Smooth muscle cell (in vitro differentiated cells): ENCODE measurements at regions not wholly inside any gene's neighbourhood (a gene's known extent, or its start where the extent isn't known, plus 50 kb on each side); places are given as distances from the start of the nearest gene placed in this dataset.

ENCODE experiments used
- DNase-seq: peaks from one replicate; lab custom pipeline; 2025; ENCODE audit not compliant: unreplicated experiment; lab: John Stamatoyannopoulos, UW
- H2AFZ ChIP-seq: fragments of 200-600 bp; sonication (generic); 2 replicates; pipeline ENCODE4 v1.6.0; 2016; ENCODE audit warnings: antibody characterized with exemption, low read depth, mild to moderate bottlenecking
- H3F3A ChIP-seq: fragments of 200-600 bp; sonication (generic); 2 replicates; pipeline ENCODE4 v1.6.0; 2017; ENCODE audit warnings: antibody characterized with exemption, low read depth
- H3K27ac ChIP-seq: fragments of 200-600 bp; sonication (generic); 2 replicates; pipeline ENCODE4 v1.5.1; 2016; ENCODE audit warnings: low read depth, mild to moderate bottlenecking
- H3K27me3 ChIP-seq: fragments of 200-600 bp; sonication (generic); 2 replicates; pipeline ENCODE4 v1.6.1; 2016; ENCODE audit warnings: low read depth, mild to moderate bottlenecking
- H3K36me3 ChIP-seq: fragments of 200-600 bp; sonication (generic); 2 replicates; pipeline ENCODE4 v1.5.1; 2016; ENCODE audit warnings: low read depth
- H3K4me1 ChIP-seq: fragments of 200-600 bp; sonication (generic); 2 replicates; pipeline ENCODE4 v1.5.1; 2016; ENCODE audit warnings: low read depth
- H3K4me2 ChIP-seq: fragments of 200-600 bp; sonication (generic); 2 replicates; pipeline ENCODE4 v1.6.0; 2016; ENCODE audit warnings: mild to moderate bottlenecking
- H3K4me3 ChIP-seq: fragments of 200-600 bp; sonication (generic); 2 replicates; pipeline ENCODE4 v1.5.1; 2016; ENCODE audit warnings: mild to moderate bottlenecking
- H3K79me2 ChIP-seq: fragments of 200-600 bp; sonication (generic); 2 replicates; pipeline ENCODE4 v1.6.0; 2016; ENCODE audit warnings: low read depth, mild to moderate bottlenecking
- H3K9ac ChIP-seq: fragments of 200-600 bp; sonication (generic); 2 replicates; pipeline ENCODE4 v1.6.0; 2016; ENCODE audit warnings: low read depth
- H3K9me3 ChIP-seq: fragments of 200-600 bp; sonication (generic); replicated peaks from 2 replicates; pipeline ENCODE4 v1.5.1; 2016; ENCODE audit warnings: low read depth
- H4K20me1 ChIP-seq: fragments of 200-600 bp; sonication (generic); 2 replicates; pipeline ENCODE4 v1.6.0; 2016; ENCODE audit warnings: low read depth
- WGBS: methylation state at CpG from one replicate; pipeline ENCODE4 v1.1.7; 2016; ENCODE audit warnings: low lambda C conversion rate; 5-methylcytosine and 5-hydroxymethylcytosine counted together
- TF ChIP-seq, protein P1 (sequence below): fragments of 200-600 bp; sonication (generic); IDR thresholded peaks from 2 replicates; pipeline ENCODE4 v1.5.1; 2017; ENCODE audit warnings: borderline replicate concordance, mild to moderate bottlenecking, antibody characterized with exemption; ENCODE audit not compliant: insufficient read depth, poor library complexity, severe bottlenecking

DNA sequence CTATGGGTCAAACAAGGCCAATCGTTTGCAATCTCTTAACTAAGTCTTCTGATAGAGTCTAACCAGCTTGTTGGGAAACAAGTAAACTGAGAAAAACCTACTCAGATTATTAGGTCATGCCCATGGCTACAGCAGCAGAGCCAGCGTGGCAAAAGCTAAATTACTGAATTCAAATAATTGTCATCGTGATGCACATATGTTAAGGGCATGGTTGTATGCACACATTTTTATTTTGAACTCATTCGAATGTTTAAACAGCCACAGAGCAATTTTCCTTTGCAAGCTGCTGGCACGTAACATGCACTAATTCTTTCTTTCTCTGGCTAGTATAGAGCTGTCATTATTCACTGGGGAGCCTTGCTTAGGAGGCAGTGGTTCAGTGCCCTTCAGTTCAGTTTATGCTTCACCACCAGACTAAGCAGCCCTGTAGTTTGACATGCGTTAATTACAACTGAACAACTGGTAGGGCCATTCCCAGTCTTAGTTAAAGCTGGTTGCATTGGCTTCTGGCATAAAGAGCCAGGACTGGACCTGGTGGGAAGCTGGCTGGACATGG is 396.4 kb downstream of the METTL15 start:
- H4K20me1 ChIP-seq = no peaks in the 10 kb centered on the region
- H3K9ac ChIP-seq = no peak overlapping the region
- H3K27ac ChIP-seq = no peak overlapping the region
- no peak overlapping the region for H3K4me2 ChIP-seq
- DNase-seq = no peak
- H2AFZ ChIP-seq = no peak overlapping the region
- H3K79me2 ChIP-seq = no peaks in the 10 kb centered on the region
- no peak overlapping the region for H3K4me3 ChIP-seq
- H3F3A ChIP-seq = no peaks in the 10 kb centered on the region
- H3K9me3 ChIP-seq = no peaks in the 10 kb centered on the region
- no peaks in the 10 kb centered on the region for H3K4me1 ChIP-seq
- 80% methylated on average over 6 of the region's 6 CpGs for WGBS
- no peaks in the 10 kb centered on the region for H3K27me3 ChIP-seq
- no peaks in the 10 kb centered on the region for H3K36me3 ChIP-seq
- TF ChIP-seq, protein P1, sequence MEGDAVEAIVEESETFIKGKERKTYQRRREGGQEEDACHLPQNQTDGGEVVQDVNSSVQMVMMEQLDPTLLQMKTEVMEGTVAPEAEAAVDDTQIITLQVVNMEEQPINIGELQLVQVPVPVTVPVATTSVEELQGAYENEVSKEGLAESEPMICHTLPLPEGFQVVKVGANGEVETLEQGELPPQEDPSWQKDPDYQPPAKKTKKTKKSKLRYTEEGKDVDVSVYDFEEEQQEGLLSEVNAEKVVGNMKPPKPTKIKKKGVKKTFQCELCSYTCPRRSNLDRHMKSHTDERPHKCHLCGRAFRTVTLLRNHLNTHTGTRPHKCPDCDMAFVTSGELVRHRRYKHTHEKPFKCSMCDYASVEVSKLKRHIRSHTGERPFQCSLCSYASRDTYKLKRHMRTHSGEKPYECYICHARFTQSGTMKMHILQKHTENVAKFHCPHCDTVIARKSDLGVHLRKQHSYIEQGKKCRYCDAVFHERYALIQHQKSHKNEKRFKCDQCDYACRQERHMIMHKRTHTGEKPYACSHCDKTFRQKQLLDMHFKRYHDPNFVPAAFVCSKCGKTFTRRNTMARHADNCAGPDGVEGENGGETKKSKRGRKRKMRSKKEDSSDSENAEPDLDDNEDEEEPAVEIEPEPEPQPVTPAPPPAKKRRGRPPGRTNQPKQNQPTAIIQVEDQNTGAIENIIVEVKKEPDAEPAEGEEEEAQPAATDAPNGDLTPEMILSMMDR = no peak

DNA sequence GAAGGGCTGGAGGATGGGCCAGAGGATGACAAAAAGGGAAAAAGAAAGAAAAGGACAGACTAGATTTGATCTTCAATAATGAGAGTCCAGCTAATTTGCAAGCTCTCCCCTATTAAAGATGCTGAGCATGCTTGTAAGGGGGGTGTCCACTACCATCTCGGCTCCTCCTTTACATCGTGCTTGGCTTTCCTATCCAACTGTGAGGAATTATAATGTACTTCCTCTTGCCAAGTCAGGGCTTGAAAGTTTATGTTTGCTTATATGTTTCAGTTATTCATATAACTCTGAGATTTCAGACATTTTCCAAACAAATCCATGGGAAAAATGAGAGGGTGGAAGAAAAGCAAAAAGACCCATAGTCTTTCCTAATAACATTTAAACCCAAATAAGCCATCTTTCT is 387.1 kb downstream of the METTL15 start:
- H4K20me1 ChIP-seq = no peaks in the 10 kb centered on the region
- H3K27me3 ChIP-seq = no peaks in the 10 kb centered on the region
- no peaks in the 10 kb centered on the region for H3F3A ChIP-seq
- no peaks in the 10 kb centered on the region for H3K79me2 ChIP-seq
- WGBS = 88% methylated on average over 2 of the region's 2 CpGs
- H3K36me3 ChIP-seq = no peaks in the 10 kb centered on the region
- no peak overlapping the region for H2AFZ ChIP-seq
- H3K27ac ChIP-seq = no peak overlapping the region
- H3K4me1 ChIP-seq = no peaks in the 10 kb centered on the region
- TF ChIP-seq, protein P1 = no peak
- no peak overlapping the region for H3K9ac ChIP-seq
- H3K9me3 ChIP-seq = no peaks in the 10 kb centered on the region
- DNase-seq = no peak
- no peak overlapping the region for H3K4me3 ChIP-seq
- no peak overlapping the region for H3K4me2 ChIP-seq

DNA sequence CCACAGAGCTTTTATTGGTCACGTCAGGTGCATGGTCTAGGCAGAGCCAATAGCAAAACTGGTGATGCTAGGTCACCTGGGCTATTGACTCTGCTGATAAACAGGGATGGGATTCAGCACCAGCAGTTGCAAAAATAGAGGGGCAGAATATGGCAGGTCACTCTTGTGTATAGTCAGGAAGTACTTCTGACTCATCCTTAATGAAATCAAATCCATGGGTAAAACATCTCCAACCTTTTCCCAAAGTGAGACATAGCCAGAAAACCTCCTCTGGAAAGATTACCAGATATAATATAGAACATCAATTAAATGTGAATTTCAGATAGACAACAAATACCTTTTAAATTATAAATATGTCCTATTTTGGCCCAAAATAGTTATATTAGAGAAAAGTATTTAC is 383.2 kb downstream of the METTL15 start:
- Histone ChIP-seq H3K36me3 (no peaks in the 10 kb centered on the region), H2AFZ (no peak overlapping the region), H3F3A (no peaks in the 10 kb centered on the region), H3K9ac (no peak overlapping the region), H3K27ac (no peak overlapping the region), H3K27me3 (no peaks in the 10 kb centered on the region), H3K4me1 (no peaks in the 10 kb centered on the region), H3K9me3 (no peaks in the 10 kb centered on the region), H3K4me3 (no peak overlapping the region), H3K4me2 (no peak overlapping the region), H3K79me2 (no peaks in the 10 kb centered on the region), H4K20me1 (no peaks in the 10 kb centered on the region)
- no peak for DNase-seq
- TF ChIP-seq, protein P1 = no peak
- 85% methylated on average over 1 of the region's 1 CpG for WGBS

DNA sequence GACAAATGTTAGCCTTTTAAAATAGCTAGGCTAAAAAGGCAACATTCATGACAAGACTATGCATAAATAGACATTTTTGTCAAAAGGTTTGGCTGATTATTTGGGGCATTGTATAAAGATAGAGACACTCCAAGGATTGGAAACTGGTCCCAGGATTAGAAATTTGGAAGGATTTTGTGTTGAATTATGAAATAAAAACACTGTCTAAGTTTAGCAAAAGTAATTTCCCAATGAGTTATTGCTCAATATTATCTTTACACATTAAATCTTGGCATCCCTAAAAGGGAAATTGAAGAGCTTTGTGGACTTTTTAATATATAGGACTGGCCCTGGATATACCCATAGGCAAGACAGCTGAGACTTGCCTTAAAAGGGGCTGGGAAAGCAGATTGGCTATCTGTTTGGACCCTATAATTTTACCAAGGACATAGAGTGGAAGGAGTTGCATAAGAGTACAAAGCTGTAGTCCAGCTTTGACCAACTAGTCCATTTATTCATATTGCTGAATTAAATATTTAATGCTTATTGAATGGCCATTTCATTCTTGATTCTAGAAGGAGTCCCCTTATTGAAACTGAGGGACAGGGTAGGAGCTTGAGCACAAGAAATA is 382.7 kb downstream of the METTL15 start:
- Histone ChIP-seq H3K4me1 (no peaks in the 10 kb centered on the region), H3K27me3 (no peaks in the 10 kb centered on the region), H3K27ac (no peak overlapping the region), H3F3A (no peaks in the 10 kb centered on the region), H2AFZ (no peak overlapping the region), H3K4me2 (no peak overlapping the region), H4K20me1 (no peaks in the 10 kb centered on the region), H3K4me3 (no peak overlapping the region), H3K36me3 (no peaks in the 10 kb centered on the region), H3K9ac (no peak overlapping the region), H3K79me2 (no peaks in the 10 kb centered on the region), H3K9me3 (no peaks in the 10 kb centered on the region)
- TF ChIP-seq, protein P1 = no peak
- DNase-seq = no peak
